GM18520 (cell line): ENCODE measurements at regions not wholly inside any gene's neighbourhood (a gene's known extent, or its start where the extent isn't known, plus 50 kb on each side); places are given as distances from the start of the nearest gene placed in this dataset.
A peak's percentile ranks its signal among the peaks of the same experiment; 100 is the strongest.
"Not testable (repeated sequence)": the region's sequence is repeated elsewhere in the genome, so short reads cannot be mapped to it uniquely, and the experiment has no call there.

Experiments used
- ATAC-seq: cut with Tn5 transposase; IDR thresholded peaks from one replicate; pipeline ENCODE4 v1.9.1; 2021; ENCODE audit not compliant: unreplicated experiment

DNA sequence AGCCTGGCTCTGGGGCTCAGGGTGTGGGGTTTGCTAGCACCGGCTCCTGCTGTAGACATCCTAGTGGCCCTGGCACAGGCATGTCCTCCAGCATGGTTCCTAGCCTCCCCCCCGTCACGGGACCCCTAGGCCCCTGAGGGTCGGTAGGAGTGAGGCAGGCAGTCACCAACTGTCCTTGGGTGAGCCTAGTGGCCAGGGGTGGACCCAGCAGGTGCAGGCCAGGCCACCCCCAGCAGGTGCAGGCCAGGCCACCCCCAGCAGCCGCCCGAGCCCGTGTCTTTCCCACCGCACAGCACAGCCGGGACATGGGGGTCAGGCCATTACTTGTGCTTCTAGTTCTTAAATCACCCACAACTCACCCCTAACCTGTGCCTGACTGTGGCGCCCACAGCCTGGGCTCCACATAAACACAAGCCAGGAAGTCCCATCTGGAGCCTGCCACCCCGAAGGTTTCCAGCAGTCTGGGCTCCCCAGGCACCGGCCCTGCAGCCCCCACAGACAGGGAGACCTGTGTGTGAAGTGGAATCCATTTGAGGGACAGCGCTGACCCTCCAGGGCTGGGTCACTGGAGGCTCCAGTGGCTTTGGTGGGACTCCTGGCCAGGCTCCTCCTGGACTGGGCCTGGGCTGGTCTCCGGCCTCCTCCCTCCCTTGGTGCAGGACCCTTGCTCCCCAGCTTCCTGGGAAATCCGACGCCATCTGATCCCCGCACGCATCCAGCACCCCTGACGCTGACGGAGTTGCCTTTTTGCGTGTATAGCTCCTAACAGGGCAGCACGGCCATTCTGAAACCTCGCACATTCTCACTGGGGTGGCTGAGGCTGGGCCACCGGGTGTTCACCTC is 114.1 kb upstream of the LPCAT1 start:
- ATAC-seq: no peak

DNA sequence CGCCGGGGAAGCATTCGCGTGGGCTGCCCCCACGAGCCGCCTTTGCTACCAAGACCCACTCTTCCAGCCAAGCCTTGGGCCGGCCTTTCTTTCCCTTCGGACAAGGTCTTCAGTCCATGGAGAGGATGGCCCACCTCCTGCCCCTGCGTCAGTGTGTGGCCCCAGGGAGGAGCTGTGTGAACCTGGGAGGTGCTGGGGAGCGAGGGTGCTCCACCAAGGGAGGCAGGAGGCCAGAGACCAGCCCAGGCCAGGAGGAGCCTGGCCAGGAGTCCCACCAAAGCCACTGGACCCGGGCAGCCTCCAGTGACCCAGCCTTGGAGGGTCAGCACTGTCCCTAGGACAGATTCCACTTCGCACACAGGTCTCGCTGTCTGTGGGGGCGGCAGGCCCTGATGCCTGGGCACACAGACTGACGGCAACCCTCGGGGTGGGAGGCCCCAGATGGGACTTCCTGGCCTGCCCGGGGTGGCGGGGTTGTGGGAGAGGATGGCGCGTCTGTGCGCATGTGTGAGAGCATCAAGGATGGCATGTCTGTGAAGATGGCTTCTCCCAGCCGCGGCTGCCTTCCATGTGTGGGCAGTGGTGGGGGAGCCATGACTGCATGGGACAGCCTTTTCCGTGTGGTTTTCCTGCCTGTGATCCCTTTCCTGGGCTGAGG is 113.3 kb upstream of the LPCAT1 start:
- no peak for ATAC-seq

- not testable (repeated sequence) for ATAC-seq
Measured at GRCh38 chr5:1636208-1636770, 112.5 kb upstream of the LPCAT1 start.

GRCh38 chr5:1635477-1635876 is 111.7 kb upstream of the LPCAT1 start:
- ATAC-seq: not testable (repeated sequence)

DNA sequence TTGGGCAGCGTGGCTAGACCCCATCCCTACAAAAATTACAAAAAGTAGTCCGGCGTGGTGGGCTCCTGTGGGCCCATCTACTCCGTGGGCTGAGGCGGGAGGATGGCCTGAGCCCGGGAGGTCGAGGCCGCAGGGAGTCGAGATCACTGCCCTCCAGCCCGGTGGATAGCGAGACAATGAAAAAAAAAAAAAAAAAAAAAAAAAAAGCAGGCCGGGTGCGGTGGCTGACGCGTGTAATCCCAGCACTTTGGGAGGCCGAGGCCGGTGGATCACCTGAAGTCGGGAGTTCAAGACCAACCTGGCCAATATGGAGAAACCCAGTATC is 110.5 kb upstream of the LPCAT1 start:
- ATAC-seq: no peak

DNA sequence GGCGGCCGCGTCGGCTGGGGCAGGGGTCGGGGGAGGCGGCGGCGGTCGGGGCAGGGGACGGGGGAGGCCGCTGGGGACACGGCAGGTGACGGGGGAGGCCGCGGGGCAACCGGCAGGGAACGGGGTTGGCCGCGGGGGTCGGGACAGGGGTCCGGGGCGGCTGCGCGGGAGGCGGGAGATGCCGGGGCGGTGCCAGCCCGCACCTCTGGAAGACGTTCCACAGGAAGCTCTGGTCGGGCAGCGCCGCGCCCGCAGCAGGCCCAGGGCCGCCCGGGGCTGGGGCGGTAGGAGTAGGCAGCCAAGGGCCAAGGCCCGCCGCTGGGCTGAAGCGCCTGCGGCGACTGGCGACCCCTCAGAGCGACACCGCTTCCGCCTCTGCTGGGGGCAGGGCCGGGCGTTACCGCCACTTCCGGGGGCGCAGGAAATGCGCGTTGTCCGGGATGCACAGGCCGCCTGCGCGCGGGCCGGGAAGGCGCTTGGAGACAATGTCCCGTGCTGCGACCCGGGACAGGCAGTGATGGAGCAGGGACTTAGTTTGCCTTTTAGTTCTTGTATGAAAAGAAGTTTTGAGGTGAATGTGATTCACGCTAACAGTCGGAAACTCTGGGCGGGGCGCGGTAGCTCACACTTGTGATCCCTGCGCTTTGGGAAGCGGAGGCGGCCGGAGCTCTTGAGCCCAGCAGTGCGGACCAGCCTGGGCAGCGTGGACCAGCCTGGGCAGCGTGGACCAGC is 110.0 kb upstream of the LPCAT1 start:
- ATAC-seq: peak; percentile 93

- not testable (repeated sequence) for ATAC-seq
Measured at GRCh38 chr5:1631004-1631403, 107.2 kb upstream of the LPCAT1 start.

- ATAC-seq: not testable (repeated sequence)
Measured at GRCh38 chr5:1626397-1626796, 102.6 kb upstream of the LPCAT1 start.

DNA sequence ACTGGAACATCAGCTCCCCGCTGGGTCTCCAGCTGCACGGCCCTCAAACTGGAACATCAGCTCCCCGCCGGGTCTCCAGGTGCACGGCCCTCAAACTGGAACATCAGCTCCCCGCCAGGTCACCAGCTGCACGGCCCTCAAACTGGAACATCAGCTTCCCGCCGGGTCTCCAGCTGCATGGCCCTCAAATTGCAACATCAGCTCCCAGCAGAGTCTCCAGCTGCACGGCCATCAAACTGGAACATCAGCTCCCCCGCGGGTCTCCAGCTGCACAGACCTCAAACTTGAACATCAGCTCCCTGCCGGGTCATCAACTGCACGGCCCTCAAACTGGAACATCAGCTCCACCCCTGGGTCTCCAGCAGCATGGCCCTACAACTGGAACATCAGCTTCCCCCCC is 95.8 kb upstream of the LPCAT1 start:
- ATAC-seq: not testable (repeated sequence)

GRCh38 chr5:1618296-1618865 is 94.6 kb upstream of the LPCAT1 start:
- ATAC-seq: not testable (repeated sequence)

GRCh38 chr5:1617236-1617755 is 93.5 kb upstream of the LPCAT1 start:
- ATAC-seq: not testable (repeated sequence)

- not testable (repeated sequence) for ATAC-seq
Measured at GRCh38 chr5:1613515-1613914, 89.8 kb upstream of the LPCAT1 start.

DNA sequence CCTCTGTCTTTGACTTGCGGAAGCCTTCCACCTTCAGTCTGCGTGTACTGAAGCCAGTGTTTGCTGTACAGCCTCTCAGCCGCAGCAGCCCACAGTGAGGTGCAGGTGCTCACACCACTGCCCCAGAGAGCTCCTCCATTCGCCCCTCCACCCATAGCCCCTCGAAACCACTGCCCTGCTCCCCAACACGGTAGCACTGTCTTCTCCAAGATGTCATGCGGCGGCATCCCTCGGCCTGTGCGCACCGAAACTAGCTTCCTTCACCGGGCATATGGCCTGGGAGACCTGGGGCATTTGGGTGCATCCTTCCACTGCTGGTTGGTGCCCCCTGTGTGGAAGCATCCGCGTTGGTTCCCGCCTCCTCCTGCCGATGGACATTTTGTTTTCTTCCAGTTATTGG is 86.8 kb upstream of the LPCAT1 start:
- not testable (repeated sequence) for ATAC-seq

- not testable (repeated sequence) for ATAC-seq
Measured at GRCh38 chr5:1609111-1609510, 85.4 kb upstream of the LPCAT1 start.

DNA sequence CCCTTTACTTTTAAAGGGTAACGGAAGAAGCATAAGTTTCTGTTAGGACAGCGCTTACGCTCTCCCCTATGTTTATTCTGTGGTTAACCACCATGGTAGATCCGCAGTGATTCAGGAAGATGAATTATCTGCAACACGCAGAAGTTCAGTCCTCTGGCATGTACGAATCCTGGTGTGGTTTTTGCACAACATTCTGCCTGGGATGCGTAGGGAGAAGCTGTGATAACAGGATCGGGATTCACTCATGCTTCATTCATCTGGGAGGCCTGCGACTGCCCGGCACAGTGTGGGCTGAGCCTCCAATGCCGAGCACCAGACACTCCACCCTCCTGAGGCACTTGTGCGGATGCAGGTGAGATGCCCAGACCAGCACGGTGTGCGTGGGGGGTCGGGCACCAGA is 84.6 kb upstream of the LPCAT1 start:
- ATAC-seq: not testable (repeated sequence)

DNA sequence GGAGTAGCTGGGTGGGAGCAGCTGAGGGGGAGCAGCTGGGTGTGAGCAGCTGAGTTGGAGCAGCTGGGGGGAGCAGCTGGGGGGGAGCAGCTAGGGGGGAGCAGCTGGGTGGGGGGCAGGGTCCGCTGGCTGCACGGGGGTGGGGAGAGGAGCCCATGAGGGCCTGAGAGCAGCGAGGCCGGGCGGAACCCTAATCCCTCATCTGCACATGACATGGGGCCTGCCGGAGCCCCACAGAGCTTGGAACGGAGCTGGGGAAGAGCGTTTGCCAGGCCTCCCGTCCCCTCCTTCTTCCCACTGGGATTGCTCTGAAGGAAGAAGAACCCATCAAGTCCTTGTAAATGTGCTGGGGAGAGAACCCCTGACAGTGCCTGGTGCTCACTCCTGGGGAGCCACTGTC is 83.2 kb upstream of the LPCAT1 start:
- not testable (repeated sequence) for ATAC-seq

DNA sequence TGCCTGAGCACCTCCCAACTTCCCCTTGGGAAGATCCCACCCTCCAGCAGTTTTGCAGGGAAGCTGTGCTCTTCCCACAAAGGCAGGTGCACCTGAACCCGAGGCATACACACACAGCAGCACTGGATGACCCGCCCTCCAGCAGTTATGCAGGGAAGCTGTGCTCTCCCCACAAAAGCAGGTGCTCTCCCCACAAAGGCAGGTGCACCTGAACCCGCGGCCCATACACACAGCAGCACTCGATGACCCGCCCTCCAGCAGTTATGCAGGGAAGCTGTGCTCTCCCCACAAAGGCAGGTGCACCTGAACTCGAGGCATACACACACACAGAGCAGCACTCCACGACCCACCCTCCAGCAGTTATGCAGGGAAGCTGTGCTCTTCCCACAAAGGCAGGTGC is 80.2 kb upstream of the LPCAT1 start:
- ATAC-seq: not testable (repeated sequence)

DNA sequence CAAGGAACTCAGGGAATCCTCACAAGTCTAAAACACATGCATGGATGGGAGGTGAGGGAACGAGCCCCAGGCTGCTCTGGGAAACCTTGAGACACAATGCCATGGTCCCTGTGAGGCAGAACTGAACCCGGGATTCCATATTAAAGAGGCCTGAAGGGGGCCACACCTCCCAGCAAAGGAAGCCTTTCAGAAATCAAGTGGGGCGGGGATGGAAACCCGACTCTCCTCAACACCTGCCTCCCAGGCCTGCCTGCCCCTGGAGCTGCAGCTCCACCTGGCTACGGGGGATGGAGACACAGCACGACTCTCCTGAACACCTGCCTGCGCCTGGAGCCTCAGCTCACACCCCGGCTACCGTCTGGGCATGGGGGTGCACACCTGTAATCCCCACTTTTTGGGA is 77.8 kb upstream of the LPCAT1 start:
- not testable (repeated sequence) for ATAC-seq

GRCh38 chr5:1598950-1599737 is 75.4 kb upstream of the LPCAT1 start:
- not testable (repeated sequence) for ATAC-seq

DNA sequence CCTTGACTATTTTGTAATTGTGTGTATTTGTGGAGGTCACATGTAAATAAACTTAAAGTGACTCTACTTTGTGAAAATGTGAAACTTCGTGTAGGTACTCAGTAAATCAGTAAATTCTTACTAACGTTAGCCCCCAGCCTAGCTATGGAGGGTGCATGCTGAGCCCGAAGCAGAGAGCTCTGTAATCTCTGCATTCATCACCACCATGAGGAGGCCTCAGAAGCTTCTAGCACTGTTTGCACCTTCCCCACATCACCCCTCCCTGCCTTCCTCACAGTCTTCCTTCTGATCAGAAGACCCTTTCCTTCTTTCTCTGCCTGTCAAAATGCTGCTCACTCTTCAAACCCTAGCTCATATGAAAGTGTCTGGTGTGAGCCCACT is 73.3 kb upstream of the LPCAT1 start:
- not testable (repeated sequence) for ATAC-seq
